Hepatocyte (in vitro differentiated cells): ENCODE measurements at regions not wholly inside any gene's neighbourhood (a gene's known extent, or its start where the extent isn't known, plus 50 kb on each side); places are given as distances from the start of the nearest gene placed in this dataset.

Experiments
- DNase-seq: peaks from one replicate; pipeline ENCODE4 v3.0.0-alpha.2; 2016; ENCODE audit warnings: low spot score
- H2AFZ ChIP-seq: fragments of 200-600 bp; sonication (generic); 2 replicates; pipeline ENCODE4 v1.6.0; 2016; ENCODE audit warnings: antibody characterized with exemption, mild to moderate bottlenecking
- H3K27ac ChIP-seq: fragments of 200-600 bp; sonication (generic); 2 replicates; pipeline ENCODE4 v1.5.1; 2016; ENCODE audit warnings: mild to moderate bottlenecking
- H3K27me3 ChIP-seq: fragments of 200-600 bp; sonication (generic); 2 replicates; pipeline ENCODE4 v1.6.1; 2016
- H3K36me3 ChIP-seq: fragments of 200-600 bp; sonication (generic); replicated peaks from 2 replicates; pipeline ENCODE4 v1.5.1; 2016; ENCODE audit warnings: low read depth; ENCODE audit not compliant: insufficient read depth
- H3K4me1 ChIP-seq: fragments of 200-600 bp; sonication (generic); 2 replicates; pipeline ENCODE4 v1.5.1; 2016; ENCODE audit warnings: mild to moderate bottlenecking, moderate library complexity; ENCODE audit not compliant: insufficient read depth
- H3K4me2 ChIP-seq: fragments of 200-600 bp; sonication (generic); 2 replicates; pipeline ENCODE4 v1.6.0; 2016
- H3K4me3 ChIP-seq: fragments of 200-600 bp; sonication (generic); 2 replicates; pipeline ENCODE4 v1.5.1; 2016; ENCODE audit warnings: mild to moderate bottlenecking
- H3K79me2 ChIP-seq: fragments of 200-600 bp; sonication (generic); 2 replicates; pipeline ENCODE4 v1.6.0; 2017; ENCODE audit warnings: mild to moderate bottlenecking
- H3K9me2 ChIP-seq: fragments of 200-600 bp; sonication (generic); replicated peaks from 2 replicates; pipeline ENCODE4 v1.6.0; 2017; ENCODE audit warnings: mild to moderate bottlenecking; ENCODE audit not compliant: insufficient read depth
- H3K9me3 ChIP-seq: fragments of 200-600 bp; sonication (generic); 2 replicates; pipeline ENCODE4 v1.5.1; 2016; ENCODE audit warnings: low read depth, mild to moderate bottlenecking
- H4K20me1 ChIP-seq: fragments of 200-600 bp; sonication (generic); 2 replicates; pipeline ENCODE4 v1.6.0; 2016; ENCODE audit warnings: mild to moderate bottlenecking; ENCODE audit not compliant: insufficient read depth, poor library complexity, severe bottlenecking
- EZH2 ChIP-seq: fragments of 200-600 bp; sonication (generic); IDR thresholded peaks from 2 replicates; pipeline ENCODE4 v1.6.1; 2016; ENCODE audit warnings: antibody characterized with exemption, mild to moderate bottlenecking, borderline replicate concordance
- EZH2phosphoT487 ChIP-seq: fragments of 200-600 bp; sonication (generic); IDR thresholded peaks from one replicate; pipeline ENCODE4 v1.6.1; 2018; ENCODE audit warnings: antibody characterized with exemption, mild to moderate bottlenecking, low read depth, moderate library complexity; ENCODE audit not compliant: unreplicated experiment, severe bottlenecking
- WGBS: methylation state at CpG from one replicate; pipeline ENCODE4 v1.1.6; 2016; ENCODE audit warnings: low lambda C conversion rate; ENCODE audit errors: missing lambda C conversion rate; 5-methylcytosine and 5-hydroxymethylcytosine counted together
- TF ChIP-seq, protein P1 (sequence below): fragments of 200-600 bp; sonication (generic); IDR thresholded peaks from 2 replicates; pipeline ENCODE4 v1.5.1; 2016; ENCODE audit warnings: antibody characterized with exemption, mild to moderate bottlenecking; ENCODE audit not compliant: poor library complexity

DNA sequence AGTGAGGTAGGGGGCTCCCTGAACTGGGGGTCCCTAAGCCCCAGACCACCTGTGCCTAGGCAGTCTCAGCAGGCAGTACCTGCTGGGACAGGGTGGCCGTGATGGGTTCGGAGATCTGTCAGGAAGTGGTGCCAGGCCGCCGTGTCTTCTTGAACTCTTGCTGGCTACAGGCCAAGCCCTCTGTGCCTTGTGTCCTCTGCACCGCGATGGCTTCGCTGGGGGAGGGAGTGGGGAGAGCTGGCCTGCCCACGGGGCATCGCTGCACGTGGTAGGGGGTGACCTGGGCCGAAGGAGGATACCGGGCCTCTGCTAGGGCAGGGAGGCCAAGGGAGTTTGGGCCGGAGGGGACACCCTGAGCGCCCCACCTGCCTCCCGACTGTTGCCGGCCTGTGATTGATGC, 96.7 kb upstream of the NKX1-1 start:
- H3K27me3 ChIP-seq: peaks cover 3% of the 10 kb centered on the region

DNA sequence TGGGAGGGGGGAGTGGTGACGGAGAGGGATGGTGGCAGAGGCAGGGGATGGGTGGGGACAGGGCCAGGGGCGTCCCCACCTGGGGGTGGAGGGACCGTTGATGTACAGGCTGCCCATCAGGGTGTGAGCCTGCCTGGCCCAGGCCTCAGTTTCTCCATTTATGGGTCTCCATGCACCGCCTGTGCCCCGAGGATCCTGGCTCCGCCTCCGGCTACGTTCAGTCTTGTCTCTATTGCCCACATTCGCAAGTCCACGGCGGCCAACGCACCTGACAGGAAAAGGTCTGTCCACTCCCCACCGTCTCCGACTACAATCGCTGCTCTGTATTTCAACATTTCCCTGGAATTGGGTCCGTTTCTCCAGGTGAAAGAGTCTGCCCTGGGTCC, 96.3 kb upstream of the NKX1-1 start:
- H3K9me3 ChIP-seq: no peaks in the 10 kb centered on the region
- WGBS: 92% methylated on average over 13 of the region's 16 CpGs
- no peaks in the 10 kb centered on the region for H3K4me1 ChIP-seq
- no peaks in the 10 kb centered on the region for H4K20me1 ChIP-seq
- no peak for TF ChIP-seq EZH2phosphoT487
- no peak for TF ChIP-seq EZH2
- TF ChIP-seq, protein P1, sequence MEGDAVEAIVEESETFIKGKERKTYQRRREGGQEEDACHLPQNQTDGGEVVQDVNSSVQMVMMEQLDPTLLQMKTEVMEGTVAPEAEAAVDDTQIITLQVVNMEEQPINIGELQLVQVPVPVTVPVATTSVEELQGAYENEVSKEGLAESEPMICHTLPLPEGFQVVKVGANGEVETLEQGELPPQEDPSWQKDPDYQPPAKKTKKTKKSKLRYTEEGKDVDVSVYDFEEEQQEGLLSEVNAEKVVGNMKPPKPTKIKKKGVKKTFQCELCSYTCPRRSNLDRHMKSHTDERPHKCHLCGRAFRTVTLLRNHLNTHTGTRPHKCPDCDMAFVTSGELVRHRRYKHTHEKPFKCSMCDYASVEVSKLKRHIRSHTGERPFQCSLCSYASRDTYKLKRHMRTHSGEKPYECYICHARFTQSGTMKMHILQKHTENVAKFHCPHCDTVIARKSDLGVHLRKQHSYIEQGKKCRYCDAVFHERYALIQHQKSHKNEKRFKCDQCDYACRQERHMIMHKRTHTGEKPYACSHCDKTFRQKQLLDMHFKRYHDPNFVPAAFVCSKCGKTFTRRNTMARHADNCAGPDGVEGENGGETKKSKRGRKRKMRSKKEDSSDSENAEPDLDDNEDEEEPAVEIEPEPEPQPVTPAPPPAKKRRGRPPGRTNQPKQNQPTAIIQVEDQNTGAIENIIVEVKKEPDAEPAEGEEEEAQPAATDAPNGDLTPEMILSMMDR: no peak
- no peak overlapping the region for H3K4me2 ChIP-seq
- H3K4me3 ChIP-seq: no peak overlapping the region
- no peak for DNase-seq
- H3K27ac ChIP-seq: no peak overlapping the region
- no peak overlapping the region for H2AFZ ChIP-seq
- H3K79me2 ChIP-seq: no peaks in the 10 kb centered on the region
- peaks cover 3% of the 10 kb centered on the region for H3K27me3 ChIP-seq
- no peaks in the 10 kb centered on the region for H3K36me3 ChIP-seq
- no peaks in the 10 kb centered on the region for H3K9me2 ChIP-seq

More for the DNA sequence above, 96.7 kb upstream of the NKX1-1 start:
- Histone ChIP-seq H3K27ac (no peak overlapping the region), H3K4me3 (no peak overlapping the region), H3K9me2 (no peaks in the 10 kb centered on the region), H4K20me1 (no peaks in the 10 kb centered on the region), H3K4me2 (no peak overlapping the region), H3K4me1 (no peaks in the 10 kb centered on the region), H3K9me3 (no peaks in the 10 kb centered on the region), H2AFZ (no peak overlapping the region), H3K36me3 (no peaks in the 10 kb centered on the region), H3K79me2 (no peaks in the 10 kb centered on the region)
- no peak for TF ChIP-seq EZH2
- TF ChIP-seq EZH2phosphoT487: no peak
- TF ChIP-seq, protein P1: no peak
- 93% methylated on average over 16 of the region's 16 CpGs for WGBS
- no peak for DNase-seq

DNA sequence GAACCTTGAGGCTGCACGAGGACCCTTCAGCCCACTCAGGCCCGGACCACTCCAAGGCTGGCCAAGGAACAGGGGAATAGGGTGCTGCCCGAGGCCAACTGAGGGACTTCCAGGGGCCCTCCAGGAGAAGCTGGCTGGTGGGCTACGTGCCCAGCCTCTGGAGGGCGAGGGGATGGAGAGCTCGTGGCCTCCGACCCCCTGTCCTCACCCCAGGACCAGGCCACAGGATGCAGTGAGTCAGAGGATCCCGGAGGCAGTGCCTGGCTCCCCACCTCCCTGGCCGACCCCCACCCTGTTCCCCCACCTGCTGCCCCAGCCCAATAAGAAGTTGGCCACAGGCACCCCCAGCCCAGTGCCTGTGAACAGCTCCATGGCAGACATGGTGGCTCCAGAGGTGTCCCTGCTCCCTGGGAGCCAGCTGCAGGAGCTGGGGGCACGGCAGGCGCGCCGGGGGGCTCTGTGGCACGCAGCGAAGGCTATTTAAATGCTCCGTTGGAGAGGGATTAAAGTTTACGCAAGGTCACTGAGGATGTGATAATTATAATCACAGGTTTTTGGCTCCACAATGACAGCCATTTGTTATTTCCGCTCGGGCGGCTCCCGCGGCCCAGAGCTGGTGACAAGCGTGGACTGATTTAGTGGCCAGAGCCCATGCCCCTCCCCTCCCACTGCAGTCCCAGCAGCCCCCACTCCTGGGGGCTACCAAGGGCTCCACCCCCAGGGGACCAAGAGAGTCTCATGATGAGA, 95.7 kb upstream of the NKX1-1 start:
- no peaks in the 10 kb centered on the region for H3K79me2 ChIP-seq
- H3K4me2 ChIP-seq: no peak overlapping the region
- H3K27me3 ChIP-seq: peaks cover under 1% of the 10 kb centered on the region
- H3K36me3 ChIP-seq: no peaks in the 10 kb centered on the region
- H2AFZ ChIP-seq: no peak overlapping the region
- no peak overlapping the region for H3K27ac ChIP-seq
- no peaks in the 10 kb centered on the region for H3K9me3 ChIP-seq
- TF ChIP-seq EZH2phosphoT487 (no peak), EZH2 (no peak)
- TF ChIP-seq, protein P1: no peak
- H3K4me3 ChIP-seq: no peak overlapping the region
- DNase-seq: no peak
- H3K9me2 ChIP-seq: no peaks in the 10 kb centered on the region
- no peaks in the 10 kb centered on the region for H4K20me1 ChIP-seq
- no peaks in the 10 kb centered on the region for H3K4me1 ChIP-seq
- 84% methylated on average over 22 of the region's 23 CpGs for WGBS
